Activated CD4-positive, alpha-beta T cell treated with anti-CD3 and anti-CD28 coated beads, Interleukin-2, amount 50 U/mL, for 16 hours (primary cell): ENCODE measurements at regions not wholly inside any gene's neighbourhood (a gene's known extent, or its start where the extent isn't known, plus 50 kb on each side); places are given as distances from the start of the nearest gene placed in this dataset.
"Not testable (repeated sequence)": the region's sequence is repeated elsewhere in the genome, so short reads cannot be mapped to it uniquely, and the experiment has no call there.

Experiments
- DNase-seq: peaks from one replicate; pipeline ENCODE4 v3.0.0-alpha.2; 2020

GRCh38 chr2:111546578-111546977, 337.4 kb downstream of the ANAPC1 start:
- DNase-seq = not testable (repeated sequence)

- DNase-seq = not testable (repeated sequence)
These were observed 334.8 kb downstream of the ANAPC1 start for GRCh38 chr2:111549174-111549573.

GRCh38 chr2:111551428-111551827, 332.6 kb downstream of the ANAPC1 start:
- not testable (repeated sequence) for DNase-seq

- not testable (repeated sequence) for DNase-seq
These were observed 331.4 kb downstream of the ANAPC1 start for GRCh38 chr2:111552625-111553024.

GRCh38 chr2:111559301-111559700, 324.7 kb downstream of the ANAPC1 start:
- not testable (repeated sequence) for DNase-seq

DNA sequence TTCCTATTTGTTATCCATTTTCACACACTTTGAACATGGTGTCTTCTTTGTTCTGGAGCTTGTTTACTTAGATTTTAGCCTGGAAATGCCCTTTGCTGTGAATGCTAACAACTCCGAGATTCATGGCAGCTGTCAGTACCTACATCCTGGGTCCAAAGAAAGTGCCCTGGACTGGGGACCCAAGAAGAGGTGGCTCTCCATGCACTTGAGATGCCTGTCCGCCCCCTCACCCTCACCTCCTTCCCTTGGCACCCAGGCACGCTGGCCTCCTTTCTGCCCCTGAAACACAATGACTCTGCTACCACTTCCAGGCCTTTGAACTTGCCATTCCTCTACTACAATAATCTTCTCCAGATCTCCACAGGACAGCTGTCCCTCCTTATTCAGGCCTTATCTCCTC, 324.2 kb downstream of the ANAPC1 start:
- not testable (repeated sequence) for DNase-seq

DNA sequence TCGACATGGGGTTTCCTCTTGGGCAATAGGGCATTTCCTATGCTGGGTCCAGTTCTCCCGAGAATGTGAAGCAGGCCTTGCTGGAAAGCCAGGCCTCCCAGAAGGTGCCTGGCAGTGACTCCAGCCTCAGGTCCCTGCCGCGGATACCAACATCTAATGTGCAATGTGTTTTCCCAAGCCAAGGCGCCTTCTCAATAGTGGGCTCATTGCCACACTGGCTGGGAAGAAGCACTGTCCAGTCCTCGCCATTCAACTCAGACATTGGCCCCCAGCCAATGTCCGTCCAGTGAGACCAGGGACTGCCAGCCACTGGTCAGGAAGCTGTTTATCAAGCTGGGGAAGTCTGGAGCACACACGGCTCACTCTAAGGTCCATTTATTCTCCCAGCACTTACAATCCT, 317.9 kb downstream of the ANAPC1 start:
- DNase-seq = not testable (repeated sequence)

DNA sequence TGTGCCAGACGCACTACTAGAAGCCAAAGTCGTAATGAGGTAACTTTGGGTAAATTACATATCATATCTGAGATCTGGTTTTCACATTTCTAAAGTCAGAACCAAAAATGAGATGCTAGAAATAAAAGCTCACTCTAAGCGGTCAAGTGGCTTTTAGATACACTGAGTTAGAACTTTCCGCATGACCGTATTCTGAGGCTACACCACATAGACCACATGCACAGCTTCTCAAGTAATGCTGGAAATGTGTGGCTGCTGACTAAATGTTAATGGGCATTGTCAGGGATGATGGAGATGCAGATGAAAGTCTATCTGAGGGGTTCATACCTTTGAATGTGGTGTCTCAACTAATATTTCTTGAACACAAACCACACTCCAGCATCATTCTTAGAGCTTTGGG, 316.8 kb downstream of the ANAPC1 start:
- not testable (repeated sequence) for DNase-seq

DNA sequence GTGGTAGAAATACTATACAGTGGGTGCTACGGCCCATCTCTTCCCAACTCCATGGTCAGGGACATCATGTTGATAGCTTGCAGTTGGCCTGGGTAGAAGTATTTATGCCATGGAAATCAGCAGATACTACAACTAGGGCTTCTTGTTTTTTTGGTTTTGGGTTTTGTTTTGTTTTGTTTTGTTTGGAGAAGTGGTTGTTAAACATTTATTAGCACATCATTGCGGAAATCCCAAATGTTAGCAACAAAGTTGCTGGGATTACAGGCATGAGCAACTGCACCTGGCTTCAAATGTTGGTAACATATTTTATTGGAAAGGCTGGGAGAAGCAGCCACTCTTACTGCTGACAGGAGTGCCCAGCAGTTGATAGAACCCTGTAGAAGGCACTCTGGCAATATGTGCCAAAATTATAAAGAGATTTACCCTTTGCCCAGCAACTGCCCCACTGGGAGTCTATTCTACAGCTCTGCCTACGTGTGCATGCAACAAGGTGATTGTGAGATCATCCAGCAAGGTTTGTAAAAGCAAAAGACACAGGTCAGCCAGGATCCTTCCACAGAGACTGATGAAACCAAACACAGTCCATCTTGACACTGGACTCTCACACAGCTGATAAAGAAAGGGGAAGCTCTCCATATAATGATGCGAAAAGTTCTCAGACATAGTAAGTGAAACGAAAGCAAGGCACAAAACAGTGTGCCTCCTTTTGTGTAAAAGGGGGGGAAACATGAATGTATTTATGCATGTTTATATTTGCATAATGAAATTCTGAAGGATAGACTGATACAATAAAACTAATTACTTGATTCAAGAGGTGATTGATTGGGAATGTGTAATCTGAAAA, 314.4 kb downstream of the ANAPC1 start:
- DNase-seq = not testable (repeated sequence)

GRCh38 chr2:111570300-111571114, 313.5 kb downstream of the ANAPC1 start:
- peak; percentile 16 for DNase-seq

DNA sequence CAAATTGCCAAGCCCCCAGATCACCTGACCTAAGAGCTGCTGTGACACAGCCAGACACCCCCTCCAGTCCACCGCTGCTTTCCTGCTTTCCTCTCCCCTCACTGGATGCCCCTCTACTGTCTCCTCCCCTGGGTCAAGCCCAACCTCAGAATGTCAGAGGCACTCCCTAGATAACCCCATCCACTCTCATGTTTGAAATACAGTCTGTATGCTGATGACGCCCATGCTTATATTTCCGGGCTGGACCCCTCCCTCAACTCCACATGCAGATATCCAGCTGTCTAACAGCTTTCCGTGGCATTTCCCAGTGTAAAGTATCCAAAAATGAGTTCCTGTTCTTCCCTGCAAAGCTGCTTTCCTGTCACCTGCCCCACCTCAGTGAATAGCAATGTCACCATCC, 309.2 kb downstream of the ANAPC1 start:
- DNase-seq = not testable (repeated sequence)

- DNase-seq = not testable (repeated sequence)
These were observed 306.7 kb downstream of the ANAPC1 start for GRCh38 chr2:111577154-111577885.

DNA sequence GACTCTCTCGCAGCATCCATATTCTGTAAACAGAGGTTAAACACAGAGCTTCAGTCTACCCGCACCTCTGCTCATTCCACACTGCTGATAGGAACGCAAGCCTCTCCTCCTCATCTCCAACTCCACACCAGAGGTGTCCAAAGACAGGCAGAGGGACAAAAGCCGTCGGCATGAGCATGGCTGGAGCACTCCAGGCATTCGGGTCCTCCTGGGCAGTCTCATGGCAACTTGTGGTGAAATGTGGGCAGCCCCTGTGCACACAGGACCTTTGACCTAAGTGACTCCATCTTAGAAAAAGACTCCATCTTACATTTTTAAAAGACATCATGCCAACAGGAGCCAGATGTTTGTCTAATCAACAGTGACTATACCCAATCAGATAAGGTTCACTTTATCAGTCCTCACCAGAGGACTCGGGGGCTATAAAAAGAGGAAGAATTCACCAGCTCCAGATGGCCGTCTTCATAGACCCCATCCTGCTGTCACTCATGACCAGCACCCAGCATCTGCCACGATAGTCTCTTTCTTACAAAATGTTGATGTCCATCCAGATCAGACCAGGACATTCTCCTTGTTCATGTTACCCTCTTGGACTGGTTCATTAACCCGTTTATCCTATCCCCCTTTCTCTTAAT, 304.4 kb downstream of the ANAPC1 start:
- DNase-seq = not testable (repeated sequence)

- DNase-seq = not testable (repeated sequence)
These were observed 303.4 kb downstream of the ANAPC1 start for GRCh38 chr2:111580616-111581015.

DNA sequence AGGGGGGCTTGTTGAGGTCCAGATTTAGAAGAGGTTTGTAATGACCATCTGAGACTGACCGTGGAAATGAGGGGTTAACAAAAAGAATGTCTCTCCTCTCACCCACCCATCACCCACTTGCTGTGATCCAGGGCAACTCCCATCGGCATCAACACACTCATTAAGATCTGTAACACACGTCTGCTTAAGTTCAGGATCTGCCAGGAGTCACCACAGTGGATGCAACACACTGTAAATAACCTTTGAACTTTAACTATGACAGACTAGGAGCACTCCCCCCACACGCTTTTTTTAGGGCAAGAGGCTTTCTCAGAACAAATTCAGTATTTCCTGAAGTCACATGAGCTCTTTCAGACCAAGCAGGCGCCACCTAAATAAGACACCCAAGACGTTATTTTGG, 301.9 kb downstream of the ANAPC1 start:
- DNase-seq = not testable (repeated sequence)

GRCh38 chr2:111583480-111583879, 300.5 kb downstream of the ANAPC1 start:
- DNase-seq = not testable (repeated sequence)

DNA sequence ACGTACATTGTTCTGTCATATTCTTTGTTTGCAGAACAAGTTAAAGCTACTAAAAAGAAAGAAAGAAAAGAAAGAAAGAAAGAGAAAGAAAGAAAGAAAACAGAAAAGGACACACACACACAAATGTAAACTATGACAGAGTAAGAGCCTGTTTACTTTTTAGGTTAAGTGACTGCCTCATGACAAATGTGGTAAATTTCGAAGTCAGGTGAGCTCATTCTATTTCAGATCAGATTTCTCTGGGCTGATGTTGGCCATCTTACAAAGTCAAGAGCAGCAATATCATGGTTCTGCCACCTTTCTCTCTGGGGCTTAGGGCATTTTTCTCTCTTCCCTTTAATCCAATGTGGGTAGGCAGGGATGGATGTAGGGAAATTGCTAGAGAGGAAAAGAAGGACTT, 299.5 kb downstream of the ANAPC1 start:
- not testable (repeated sequence) for DNase-seq

- not testable (repeated sequence) for DNase-seq
These were observed 299.0 kb downstream of the ANAPC1 start for GRCh38 chr2:111584950-111585349.

DNA sequence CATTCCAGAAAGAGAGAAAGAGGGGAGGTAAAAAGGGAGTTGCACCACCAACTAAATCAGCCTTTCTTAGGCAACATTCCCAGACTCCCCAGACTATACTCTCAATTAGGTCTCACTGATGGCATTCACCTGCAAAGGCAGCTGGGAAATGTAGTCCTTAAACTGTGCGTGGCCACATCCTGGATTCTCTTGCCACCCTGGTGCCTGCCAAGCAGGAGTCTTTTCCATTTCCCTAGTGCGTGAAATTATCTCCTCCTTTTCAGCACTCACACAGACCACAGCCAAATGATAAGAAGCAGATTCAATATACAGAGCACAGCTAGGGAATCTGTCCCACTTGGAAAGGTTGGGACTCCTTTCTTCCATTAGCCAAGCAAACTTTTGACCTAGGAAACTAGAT, 298.0 kb downstream of the ANAPC1 start:
- DNase-seq = not testable (repeated sequence)

GRCh38 chr2:111595072-111595471, 288.9 kb downstream of the ANAPC1 start:
- DNase-seq = not testable (repeated sequence)

- not testable (repeated sequence) for DNase-seq
These were observed 286.9 kb downstream of the ANAPC1 start for GRCh38 chr2:111596808-111597705.
